H54 (cell line): ENCODE measurements at regions not wholly inside any gene's neighbourhood (a gene's known extent, or its start where the extent isn't known, plus 50 kb on each side); places are given as distances from the start of the nearest gene placed in this dataset.

ENCODE experiments used
- DNase-seq: peaks from one replicate; pipeline ENCODE4 v3.0.0; 2011; ENCODE audit warnings: low spot score, mixed read lengths; ENCODE audit not compliant: insufficient read length
- FAIRE-seq: peaks from 3 replicates; lab custom pipeline; 2011; peaks lifted over from hg19 to GRCh38; lab: Jason Lieb, UNC
- POLR2A ChIP-seq: IDR thresholded peaks from 2 replicates; pipeline ENCODE4 v1.6.1; 2011; ENCODE audit warnings: low read depth, mild to moderate bottlenecking, low read length

DNA sequence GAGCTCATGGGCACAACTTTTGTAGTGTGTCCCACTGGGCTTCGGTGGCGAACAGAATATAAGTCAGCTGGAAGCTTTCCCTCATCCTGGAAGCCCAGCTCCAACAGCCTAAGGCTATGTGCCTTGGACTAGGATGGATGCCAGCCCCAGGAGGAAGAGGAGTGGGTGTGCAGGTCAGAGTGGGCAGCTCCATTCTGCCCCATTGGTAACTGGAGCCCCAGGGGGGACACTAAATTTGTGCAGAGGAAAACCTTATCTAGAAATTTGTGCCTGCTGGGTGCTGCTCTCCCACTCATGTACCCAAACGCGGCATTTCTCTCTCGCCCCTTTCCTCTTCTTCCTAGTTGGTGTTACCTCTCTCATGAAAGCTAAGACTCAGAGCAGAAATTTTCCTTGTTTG, 253.9 kb upstream of the MAN1A1 start:
- DNase-seq (no peak), FAIRE-seq (no peak)
- no peak for TF ChIP-seq POLR2A

DNA sequence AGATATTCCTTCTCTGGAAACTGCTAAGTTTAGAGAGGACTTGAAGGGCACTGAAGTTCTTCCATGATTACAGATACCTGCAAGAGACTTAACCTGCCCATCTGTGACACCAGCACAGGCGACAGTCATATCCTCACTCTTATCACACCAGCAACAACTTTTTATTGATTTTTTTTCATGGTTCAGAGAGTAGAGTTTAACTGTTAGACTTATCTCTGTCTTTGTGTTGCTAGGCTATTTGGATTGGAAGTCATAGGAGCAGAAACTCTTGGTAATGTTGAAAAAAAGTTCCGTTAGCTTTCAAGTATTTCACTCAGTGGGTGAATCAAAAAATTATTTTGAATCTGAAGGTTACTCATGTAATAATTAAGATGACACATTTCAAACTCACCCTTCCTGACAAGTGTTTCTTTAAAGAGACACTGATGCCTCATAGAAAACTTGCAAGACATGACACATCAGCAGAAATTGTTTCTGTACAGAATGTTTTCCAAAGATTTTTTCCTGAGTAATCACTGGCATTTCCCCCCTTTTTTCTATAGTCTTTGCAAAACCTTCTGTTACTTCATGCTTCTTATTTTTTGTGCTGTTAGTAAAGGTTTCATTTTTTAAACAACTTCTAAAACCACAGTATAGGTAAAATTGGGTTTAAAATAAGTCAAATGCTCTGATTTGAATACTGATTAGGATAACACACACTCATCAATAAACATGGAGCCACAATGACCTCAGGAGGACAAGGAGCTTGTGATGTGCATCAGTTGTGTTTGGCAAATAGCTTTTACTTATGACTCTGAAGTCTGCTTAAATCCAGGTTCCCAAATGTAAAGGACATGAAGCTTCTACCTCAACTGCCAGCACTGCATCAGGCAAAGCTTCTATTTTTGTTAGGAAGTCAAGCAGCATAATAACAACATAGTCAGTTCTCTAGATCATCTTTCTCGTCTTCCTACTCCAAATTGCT, 252.9 kb upstream of the MAN1A1 start:
- TF ChIP-seq POLR2A, result no peak
- FAIRE-seq (peak; percentile 23), DNase-seq (peak; percentile 5)

DNA sequence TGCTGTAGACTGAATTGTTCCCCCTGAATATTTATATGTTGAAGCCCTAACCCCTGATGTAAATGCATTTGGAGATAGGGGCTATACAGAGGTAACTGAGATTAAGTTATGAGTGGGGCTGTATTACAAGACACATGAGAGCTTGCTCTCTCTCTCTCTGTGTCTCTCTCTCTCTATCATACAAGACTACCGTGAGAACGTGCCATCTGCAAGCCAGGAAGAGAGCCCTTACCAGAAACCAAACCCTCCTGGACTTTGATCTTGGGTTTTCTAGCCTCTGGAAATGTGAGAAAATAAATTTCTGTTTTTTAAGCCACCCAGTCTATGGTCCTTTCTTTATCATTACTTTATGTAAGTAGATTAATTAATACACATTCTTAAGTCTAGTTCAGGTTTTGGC, 249.3 kb upstream of the MAN1A1 start:
- TF ChIP-seq POLR2A, result no peak
- no peak for FAIRE-seq
- DNase-seq, result no peak

DNA sequence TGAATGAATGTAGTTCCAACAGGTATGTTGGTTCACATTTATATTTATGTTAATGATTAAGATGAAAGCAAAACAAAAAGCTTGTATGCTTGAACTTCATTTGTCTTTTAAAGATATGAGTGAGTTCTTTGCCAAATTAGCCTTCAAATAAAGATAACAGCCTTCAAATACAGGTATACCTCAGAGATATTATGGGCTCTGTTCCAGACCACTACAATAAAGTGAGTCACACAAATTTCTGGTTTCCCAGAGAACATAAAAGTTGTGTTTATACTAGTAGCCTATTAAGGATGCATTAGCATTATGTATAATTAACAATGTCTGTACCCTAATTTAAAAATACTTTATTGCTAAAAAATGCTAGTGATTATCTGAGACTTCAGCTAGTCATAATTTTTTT, 245.3 kb upstream of the MAN1A1 start:
- no peak for FAIRE-seq
- no peak for TF ChIP-seq POLR2A
- DNase-seq, result no peak

DNA sequence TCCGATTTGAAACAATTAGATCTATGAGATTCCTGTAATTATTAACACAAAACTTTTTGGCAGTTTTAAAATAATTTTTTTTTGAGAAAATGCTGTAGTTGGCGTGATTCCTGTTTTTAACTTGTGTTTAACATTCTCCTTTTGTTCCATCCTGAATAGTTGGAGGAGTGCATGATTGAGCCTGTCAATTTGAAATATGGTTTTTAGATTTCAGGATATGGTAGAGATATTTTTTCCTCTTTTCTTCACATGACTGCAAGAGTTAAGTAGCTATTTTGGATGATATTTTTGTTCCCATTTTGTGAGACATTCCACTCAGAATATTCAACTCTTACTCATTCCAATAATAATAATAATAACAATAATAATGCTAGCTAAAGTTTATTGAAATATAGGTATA, 241.7 kb upstream of the MAN1A1 start:
- FAIRE-seq, result no peak
- TF ChIP-seq POLR2A, result no peak
- DNase-seq, result no peak

DNA sequence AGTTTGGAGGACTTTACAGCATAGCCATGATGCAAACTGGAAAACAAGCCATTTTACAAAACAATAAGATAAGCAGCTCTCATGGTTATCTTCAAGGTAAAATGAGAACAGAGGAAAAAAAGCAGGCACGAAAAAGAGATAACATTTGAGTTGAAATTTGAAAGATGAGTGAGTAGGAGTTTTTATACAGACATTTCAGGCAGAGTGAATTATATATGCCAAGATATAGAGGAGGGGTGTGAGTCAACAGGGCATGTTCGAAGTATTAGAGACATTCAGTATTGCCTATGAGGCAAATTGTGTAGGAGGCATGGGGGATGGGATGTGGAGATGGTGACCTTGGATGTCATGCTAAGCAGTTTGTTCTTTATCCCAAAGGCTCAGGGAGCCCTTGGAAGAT, 240.5 kb upstream of the MAN1A1 start:
- FAIRE-seq (no peak), DNase-seq (no peak)
- TF ChIP-seq POLR2A, result no peak

DNA sequence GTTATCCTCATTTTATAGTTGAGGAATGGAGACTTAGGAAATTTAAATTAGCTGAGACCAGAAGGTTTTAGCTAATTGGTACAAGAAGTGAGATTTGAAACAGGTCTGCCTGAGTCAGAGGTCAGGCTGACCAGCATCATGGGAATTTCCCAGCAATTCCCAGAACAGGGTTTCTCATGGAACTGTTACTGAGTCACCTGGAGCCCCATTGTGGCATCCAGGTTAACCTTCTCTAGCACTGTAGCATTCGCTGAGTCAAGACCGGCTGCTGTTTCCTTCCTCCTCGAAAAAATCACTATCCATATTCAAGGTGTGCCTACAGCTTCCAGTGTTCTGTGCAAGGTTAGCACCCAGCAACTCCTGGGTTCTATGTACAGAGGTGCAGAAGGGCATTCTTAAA, 238.0 kb upstream of the MAN1A1 start:
- FAIRE-seq, result no peak

DNA sequence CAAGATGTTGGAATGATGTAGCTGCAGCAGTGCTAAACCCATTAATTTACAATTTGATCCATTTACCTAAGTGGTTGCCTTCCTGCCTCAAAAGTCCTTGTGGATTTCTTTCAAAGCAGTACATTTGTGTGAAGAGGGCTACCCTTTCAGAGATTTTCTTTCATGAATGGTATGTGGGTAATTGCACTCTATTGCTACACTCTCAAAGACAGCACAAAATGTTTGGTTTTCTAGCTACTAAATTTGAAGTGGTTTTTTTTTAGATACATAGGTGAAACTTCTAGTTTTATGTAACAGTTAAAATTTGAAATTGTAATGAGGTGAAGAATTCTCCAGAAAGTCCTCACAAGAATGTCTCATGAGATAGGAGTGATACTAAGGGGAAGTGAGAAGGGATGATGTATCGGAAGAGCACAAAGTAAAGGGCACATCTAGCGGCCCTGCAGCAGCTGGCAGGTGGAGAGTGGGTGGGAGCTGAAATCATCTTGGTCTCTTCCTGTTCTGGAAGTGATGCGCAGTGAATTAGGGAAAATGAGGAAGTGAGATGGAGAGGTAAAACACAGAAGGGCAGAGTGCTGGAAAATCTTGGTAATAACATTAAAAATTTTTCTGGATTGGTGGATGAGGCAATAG, 236.8 kb upstream of the MAN1A1 start:
- no peak for DNase-seq
- no peak for FAIRE-seq
- no peak for TF ChIP-seq POLR2A

More for the DNA sequence above, 238.0 kb upstream of the MAN1A1 start:
- no peak for TF ChIP-seq POLR2A
- DNase-seq, result no peak

DNA sequence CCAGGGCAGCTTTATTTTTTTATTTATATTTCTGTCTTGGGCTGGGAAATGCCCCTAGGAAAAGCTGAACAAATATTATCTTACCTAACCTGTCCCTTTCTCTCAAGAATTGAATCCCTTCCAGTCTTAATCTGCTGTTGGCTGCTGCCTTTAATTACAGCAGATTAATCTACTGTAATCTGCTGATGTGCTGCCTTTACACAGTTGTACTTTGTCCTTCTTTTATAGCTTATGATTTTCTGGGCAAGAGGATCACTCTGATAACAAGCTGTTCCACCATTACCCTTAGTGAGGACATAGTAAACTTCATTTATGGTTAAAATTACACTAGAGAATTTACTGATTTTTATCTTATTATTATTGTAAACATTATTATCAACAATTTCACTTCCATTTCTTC, 234.5 kb upstream of the MAN1A1 start:
- FAIRE-seq (no peak), DNase-seq (no peak)
- TF ChIP-seq POLR2A, result no peak

DNA sequence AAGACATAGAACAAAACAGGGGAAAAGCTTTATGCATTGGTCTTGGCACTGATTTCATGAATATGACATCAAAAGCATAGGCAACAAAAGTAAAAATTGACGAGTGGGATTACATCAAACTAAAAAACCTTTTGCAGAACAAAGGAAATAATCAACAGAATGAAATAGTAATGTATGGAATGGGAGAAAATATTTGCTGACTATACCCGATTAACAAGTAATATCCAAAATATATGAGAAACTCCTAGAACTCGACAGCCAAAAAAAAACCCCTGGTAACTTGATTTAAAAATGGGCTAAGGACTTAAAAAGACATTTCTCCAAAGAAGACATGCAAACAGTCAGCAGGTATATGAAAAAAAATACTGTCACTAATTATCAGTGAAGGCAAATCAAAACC, 231.7 kb upstream of the MAN1A1 start:
- no peak for FAIRE-seq

DNA sequence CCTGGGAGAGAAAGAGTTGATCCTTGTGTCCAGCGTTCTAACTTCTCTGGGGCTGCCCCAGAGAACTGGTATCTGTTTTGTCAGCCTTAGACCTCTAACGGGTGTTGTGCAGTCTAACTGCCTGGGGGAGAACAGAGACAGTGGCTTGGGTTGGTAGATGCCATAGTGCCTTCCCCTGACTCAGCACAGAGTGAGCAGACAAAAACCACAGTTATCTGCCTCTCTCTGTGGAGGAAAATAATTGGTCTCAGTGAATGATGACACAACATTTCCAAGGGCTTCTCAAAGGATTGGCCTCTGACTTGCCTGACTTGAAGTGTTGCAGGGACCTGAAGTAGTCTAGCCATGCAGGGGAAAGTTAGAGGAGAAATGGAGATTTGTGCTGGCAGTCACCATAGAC, 226.2 kb upstream of the MAN1A1 start:
- no peak; the same call in 1 of the 2 replicates for TF ChIP-seq POLR2A
- peak; percentile 41 for FAIRE-seq
- peak; percentile 3 for DNase-seq

More for the DNA sequence above, 231.7 kb upstream of the MAN1A1 start:
- no peak for DNase-seq
- no peak for TF ChIP-seq POLR2A

DNA sequence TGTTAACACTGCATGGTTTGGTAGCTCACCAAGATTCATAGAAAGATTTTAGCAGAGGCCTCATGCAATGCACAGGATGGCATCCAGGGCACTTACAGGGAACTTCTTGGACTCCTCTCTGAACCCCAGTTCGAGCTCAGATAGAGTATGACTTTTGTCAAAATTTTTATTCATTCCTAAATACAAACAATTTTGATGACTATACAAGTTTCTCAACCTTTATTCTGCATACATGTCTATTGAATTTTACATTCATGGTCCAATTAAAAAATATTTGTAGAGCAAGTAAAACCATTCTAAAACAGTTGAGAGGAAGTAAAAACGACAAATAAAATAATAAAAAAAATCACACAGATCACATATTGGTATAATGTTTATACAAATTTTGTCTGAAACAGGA, 219.0 kb upstream of the MAN1A1 start:
- DNase-seq (no peak), FAIRE-seq (no peak)
- TF ChIP-seq POLR2A, result no peak

DNA sequence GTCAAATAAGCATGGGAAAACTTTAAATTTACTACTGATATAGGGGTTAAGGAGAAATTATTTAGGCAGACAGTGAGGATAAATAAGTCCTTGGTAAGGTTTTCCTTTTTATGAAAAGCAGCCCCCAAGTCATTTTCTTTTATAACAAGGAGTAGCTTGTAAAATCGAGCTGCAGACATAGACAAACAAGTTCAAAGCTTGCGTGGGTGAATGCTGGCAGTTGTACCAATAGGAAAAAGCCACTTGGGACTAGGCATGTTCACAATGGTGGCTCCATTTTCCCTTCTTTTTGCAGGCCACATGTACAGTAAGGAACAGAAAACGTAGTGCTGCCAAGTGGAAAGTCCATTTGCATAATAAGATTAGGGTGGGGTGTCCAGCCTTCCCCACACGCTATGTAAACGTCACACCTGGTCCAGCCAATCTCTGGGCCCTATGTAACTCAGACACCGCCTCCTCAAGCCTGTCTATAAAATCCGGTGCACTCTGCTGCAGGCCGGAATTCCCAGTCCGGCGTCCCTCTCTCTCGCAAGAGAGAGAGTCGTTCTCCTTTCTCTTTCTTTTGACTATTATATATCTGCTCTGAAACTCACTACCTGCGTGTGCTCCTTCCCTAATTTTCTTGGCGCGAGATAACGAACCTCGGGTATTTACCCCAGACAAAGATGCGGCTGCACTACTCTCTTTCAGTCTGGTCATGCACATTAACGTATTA, 217.1 kb upstream of the MAN1A1 start:
- FAIRE-seq, result peak; percentile 94
- TF ChIP-seq POLR2A, result peak; percentile 50; the same call in 1 of the 2 replicates
- DNase-seq, result peak; percentile 1

DNA sequence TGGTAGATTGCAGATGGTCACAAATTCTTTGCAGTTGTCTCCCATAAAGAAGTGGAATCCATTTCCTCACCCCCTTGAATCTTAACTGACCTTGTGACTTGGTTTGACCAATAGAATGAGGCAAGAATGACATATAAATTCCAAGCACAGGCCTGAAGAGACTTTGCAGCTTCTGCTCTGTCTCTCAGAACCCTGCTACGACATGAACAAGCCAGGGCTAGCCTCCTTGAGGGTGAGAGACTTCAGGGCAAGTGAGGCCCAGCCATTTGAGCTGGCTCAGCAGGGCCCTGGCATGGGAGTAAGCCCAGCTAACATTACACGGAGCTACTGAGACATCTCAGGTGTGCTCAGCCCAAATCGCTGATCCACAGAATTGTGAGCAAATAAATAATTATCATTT, 216.3 kb upstream of the MAN1A1 start:
- DNase-seq (no peak), FAIRE-seq (no peak)
- TF ChIP-seq POLR2A, result no peak
